HEK293T (cell line): ENCODE measurements at regions not wholly inside any gene's neighbourhood (a gene's known extent, or its start where the extent isn't known, plus 50 kb on each side); places are given as distances from the start of the nearest gene placed in this dataset.

Experiments
- ELF4 ChIP-seq: fragments of 450-650 bp; IDR thresholded peaks from 2 replicates; pipeline ENCODE4 v1.6.1; 2017; ENCODE audit warnings: antibody characterized with exemption
- FOXA1 ChIP-seq: fragments of 450-650 bp; IDR thresholded peaks from 2 replicates; pipeline ENCODE4 v1.6.1; 2016; ENCODE audit warnings: mild to moderate bottlenecking
- FOXM1 ChIP-seq: fragments of 450-650 bp; IDR thresholded peaks from 2 replicates; pipeline ENCODE4 v1.6.1; 2017; ENCODE audit warnings: mild to moderate bottlenecking, borderline replicate concordance
- LEF1 ChIP-seq: fragments of 450-650 bp; IDR thresholded peaks from 2 replicates; pipeline ENCODE4 v1.6.1; 2017; ENCODE audit warnings: mild to moderate bottlenecking, borderline replicate concordance

DNA sequence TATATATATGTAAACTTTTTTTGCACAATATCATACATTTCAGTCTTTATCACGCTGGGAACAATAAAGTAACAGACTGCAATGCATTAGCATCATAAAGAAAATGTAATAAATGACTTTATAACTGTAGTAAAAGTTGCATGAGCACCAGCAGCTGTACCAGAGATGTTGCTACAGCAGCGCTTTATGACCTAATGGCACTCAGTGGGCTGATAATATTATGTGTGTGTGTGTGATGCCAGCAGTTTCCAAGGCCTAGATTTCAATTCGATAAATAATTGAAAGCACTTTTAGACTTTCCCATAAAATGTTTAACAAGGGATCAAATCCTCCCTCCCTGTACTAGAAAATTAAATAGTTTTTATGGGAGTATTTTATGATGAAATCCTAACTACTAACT, 367.6 kb upstream of the AGA start:
- TF ChIP-seq ELF4 (no peak), LEF1 (no peak), FOXA1 (no peak), FOXM1 (no peak)
